ENCODE measurements at regions not wholly inside any gene's neighbourhood (a gene's known extent, or its start where the extent isn't known, plus 50 kb on each side); places are given as distances from the start of the nearest gene placed in this dataset.

DNA sequence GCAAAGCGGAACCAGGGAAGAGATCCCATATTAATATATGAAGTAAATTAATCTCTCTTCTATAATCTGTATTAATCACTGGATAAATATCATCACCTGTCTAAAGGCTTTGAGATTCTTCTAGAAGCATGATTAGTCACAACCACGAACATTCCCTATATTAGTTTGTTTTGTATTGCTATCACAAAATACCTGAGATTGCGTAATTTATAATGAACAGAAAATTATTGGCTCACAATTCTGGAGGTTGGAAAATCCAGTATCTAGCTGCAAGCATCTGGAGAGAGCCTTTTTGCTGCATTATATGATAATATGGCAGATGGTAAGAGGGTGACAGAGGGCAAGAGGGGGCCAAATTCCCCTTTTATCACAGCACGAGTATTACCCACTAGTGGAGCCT, 532.6 kb upstream of the EPHA5 start:
- ChIA-PET POLR2A (no interaction called here), CTCF (no interaction called here)
- Histone ChIP-seq H2AFZ (ENCODE audit: low read depth) (no peak overlapping the region), H3K4me2 (no peak overlapping the region), H3K9ac (no peak overlapping the region), H3K27me3 (ENCODE audit: insufficient read depth) (no peaks in the 10 kb centered on the region), H3K36me3 (replicated peaks in 1 of 2; ENCODE audit: control insufficient read depth in 1 of 2, insufficient read depth in 2 of 2, low read length in 1 of 2) (no peaks in the 10 kb centered on the region), H3K27ac (ENCODE audit: low read depth in 2 of 2, low read length in 1 of 2) (no peak overlapping the region), H3F3A (replicated peaks; ENCODE audit: insufficient read depth) (no peaks in the 10 kb centered on the region), H3K9me3 (no peaks in the 10 kb centered on the region), H4K20me1 (ENCODE audit: insufficient read depth) (no peaks in the 10 kb centered on the region), H3K9me2 (no peaks in the 10 kb centered on the region), H3K4me1 (ENCODE audit: control insufficient read depth in 1 of 2, insufficient read depth in 2 of 2, low read depth in 1 of 2, low read length in 1 of 2) (no peaks in the 10 kb centered on the region), H3K79me2 (ENCODE audit: insufficient read depth) (no peaks in the 10 kb centered on the region), H3K4me3 (ENCODE audit: low read depth in 2 of 2, low read length in 1 of 2) (no peak overlapping the region)
- DNase-seq = no peak
- WGBS (ENCODE audit: low lambda C conversion rate) = 40% methylated on average over 4 of the region's 4 CpGs
- TF ChIP-seq JUND (IDR thresholded peaks at IDR 0.05) = no peak

DNA sequence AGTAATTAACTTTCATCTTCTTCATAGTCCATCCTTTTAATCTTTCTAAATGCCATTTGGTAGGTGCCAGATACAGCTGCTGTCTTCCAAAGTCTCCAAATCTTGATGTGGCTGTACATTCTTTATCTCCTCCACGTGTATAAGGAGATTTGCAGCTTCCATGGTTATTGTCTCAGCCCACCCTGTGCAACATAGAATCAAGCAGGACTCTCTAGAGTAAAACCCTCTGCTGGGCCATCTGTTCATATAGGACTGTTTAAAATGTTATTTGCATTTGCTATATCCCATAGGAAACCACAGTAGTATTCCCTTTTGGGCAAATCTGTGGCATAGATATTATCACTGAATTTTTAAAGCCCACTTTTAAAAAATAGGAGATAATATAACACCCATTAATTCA, 527.2 kb upstream of the EPHA5 start:
- POLR2A ChIA-PET = no interaction called here
- no peaks in the 10 kb centered on the region for H3F3A ChIP-seq (replicated peaks; ENCODE audit: insufficient read depth)
- no peak overlapping the region for H2AFZ ChIP-seq (ENCODE audit: low read depth)
- no peaks in the 10 kb centered on the region for H3K9me3 ChIP-seq
- H3K4me1 ChIP-seq (ENCODE audit: control insufficient read depth in 1 of 2, insufficient read depth in 2 of 2, low read depth in 1 of 2, low read length in 1 of 2) = no peaks in the 10 kb centered on the region
- no peak overlapping the region for H3K4me3 ChIP-seq (ENCODE audit: low read depth in 2 of 2, low read length in 1 of 2)
- H3K36me3 ChIP-seq (replicated peaks in 1 of 2; ENCODE audit: control insufficient read depth in 1 of 2, insufficient read depth in 2 of 2, low read length in 1 of 2) = no peaks in the 10 kb centered on the region
- TF ChIP-seq, protein P1, sequence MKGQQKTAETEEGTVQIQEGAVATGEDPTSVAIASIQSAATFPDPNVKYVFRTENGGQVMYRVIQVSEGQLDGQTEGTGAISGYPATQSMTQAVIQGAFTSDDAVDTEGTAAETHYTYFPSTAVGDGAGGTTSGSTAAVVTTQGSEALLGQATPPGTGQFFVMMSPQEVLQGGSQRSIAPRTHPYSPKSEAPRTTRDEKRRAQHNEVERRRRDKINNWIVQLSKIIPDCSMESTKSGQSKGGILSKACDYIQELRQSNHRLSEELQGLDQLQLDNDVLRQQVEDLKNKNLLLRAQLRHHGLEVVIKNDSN (IDR thresholded peaks at IDR 0.05; ENCODE audit: borderline replicate concordance, low read depth) = no peak
- TF ChIP-seq GABPA (IDR thresholded peaks at IDR 0.05; ENCODE audit: low read depth) (no peak), SMC3 (IDR thresholded peaks at IDR 0.05; ENCODE audit: low read depth, low read length) (no peak), EP300 (IDR thresholded peaks at IDR 0.05; ENCODE audit: borderline replicate concordance in 1 of 2, low read depth in 1 of 2, low read length in 1 of 2) (no peak), FOSL2 (IDR thresholded peaks at IDR 0.05; ENCODE audit: borderline replicate concordance, low read depth) (no peak), EZH2phosphoT487 (IDR thresholded peaks at IDR 0.05; ENCODE audit: borderline replicate concordance, low read depth) (no peak), NFIC (IDR thresholded peaks at IDR 0.05; ENCODE audit: borderline replicate concordance) (no peak), GATA2 (CRISPR knock-in tag; IDR thresholded peaks at IDR 0.05) (no peak), ELF1 (IDR thresholded peaks at IDR 0.05) (no peak), TAF1 (IDR thresholded peaks at IDR 0.05; ENCODE audit: borderline replicate concordance, low read depth, low read length) (no peak)
- TF ChIP-seq, protein P2, sequence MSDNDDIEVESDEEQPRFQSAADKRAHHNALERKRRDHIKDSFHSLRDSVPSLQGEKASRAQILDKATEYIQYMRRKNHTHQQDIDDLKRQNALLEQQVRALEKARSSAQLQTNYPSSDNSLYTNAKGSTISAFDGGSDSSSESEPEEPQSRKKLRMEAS (IDR thresholded peaks at IDR 0.05; ENCODE audit: low read depth) = no peak
- TF ChIP-seq, protein P3, sequence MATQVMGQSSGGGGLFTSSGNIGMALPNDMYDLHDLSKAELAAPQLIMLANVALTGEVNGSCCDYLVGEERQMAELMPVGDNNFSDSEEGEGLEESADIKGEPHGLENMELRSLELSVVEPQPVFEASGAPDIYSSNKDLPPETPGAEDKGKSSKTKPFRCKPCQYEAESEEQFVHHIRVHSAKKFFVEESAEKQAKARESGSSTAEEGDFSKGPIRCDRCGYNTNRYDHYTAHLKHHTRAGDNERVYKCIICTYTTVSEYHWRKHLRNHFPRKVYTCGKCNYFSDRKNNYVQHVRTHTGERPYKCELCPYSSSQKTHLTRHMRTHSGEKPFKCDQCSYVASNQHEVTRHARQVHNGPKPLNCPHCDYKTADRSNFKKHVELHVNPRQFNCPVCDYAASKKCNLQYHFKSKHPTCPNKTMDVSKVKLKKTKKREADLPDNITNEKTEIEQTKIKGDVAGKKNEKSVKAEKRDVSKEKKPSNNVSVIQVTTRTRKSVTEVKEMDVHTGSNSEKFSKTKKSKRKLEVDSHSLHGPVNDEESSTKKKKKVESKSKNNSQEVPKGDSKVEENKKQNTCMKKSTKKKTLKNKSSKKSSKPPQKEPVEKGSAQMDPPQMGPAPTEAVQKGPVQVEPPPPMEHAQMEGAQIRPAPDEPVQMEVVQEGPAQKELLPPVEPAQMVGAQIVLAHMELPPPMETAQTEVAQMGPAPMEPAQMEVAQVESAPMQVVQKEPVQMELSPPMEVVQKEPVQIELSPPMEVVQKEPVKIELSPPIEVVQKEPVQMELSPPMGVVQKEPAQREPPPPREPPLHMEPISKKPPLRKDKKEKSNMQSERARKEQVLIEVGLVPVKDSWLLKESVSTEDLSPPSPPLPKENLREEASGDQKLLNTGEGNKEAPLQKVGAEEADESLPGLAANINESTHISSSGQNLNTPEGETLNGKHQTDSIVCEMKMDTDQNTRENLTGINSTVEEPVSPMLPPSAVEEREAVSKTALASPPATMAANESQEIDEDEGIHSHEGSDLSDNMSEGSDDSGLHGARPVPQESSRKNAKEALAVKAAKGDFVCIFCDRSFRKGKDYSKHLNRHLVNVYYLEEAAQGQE (IDR thresholded peaks at IDR 0.05; ENCODE audit: low read depth, low read length) = no peak
- H3K4me2 ChIP-seq = no peak overlapping the region
- CTCF ChIA-PET = no interaction called here
- no peaks in the 10 kb centered on the region for H3K9me2 ChIP-seq
- no peaks in the 10 kb centered on the region for H4K20me1 ChIP-seq (ENCODE audit: insufficient read depth)
- H3K9ac ChIP-seq = no peak overlapping the region
- no peak overlapping the region for H3K27ac ChIP-seq (ENCODE audit: low read depth in 2 of 2, low read length in 1 of 2)
- H3K27me3 ChIP-seq (ENCODE audit: insufficient read depth) = no peaks in the 10 kb centered on the region
- WGBS (ENCODE audit: low lambda C conversion rate) = 0% methylated on average over 1 of the region's 1 CpG
- H3K79me2 ChIP-seq (ENCODE audit: insufficient read depth) = no peaks in the 10 kb centered on the region
- no peak for DNase-seq

Measured in SK-N-SH (cell line).